ENCODE measurements at regions not wholly inside any gene's neighbourhood (a gene's known extent, or its start where the extent isn't known, plus 50 kb on each side); places are given as distances from the start of the nearest gene placed in this dataset.

DNA sequence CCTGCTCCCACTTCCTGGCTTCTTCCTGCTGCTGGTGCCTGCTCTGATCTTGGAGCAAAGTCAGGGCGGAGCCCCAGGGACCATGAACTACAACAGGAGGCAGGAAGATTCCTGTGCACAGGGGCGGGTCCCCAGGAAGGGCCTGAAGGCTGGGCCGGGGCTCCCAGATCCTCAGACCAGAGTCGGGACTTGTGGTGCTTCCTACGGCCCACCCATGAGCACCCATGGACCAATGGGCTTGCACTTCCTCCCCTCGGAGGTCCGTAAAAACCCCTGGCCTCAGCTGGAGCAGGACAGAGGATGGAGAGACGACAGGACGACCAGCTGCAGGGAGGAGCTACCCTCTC, 1287.1 kb downstream of the TMEM121 start:
- FAIRE-seq (no peak), DNase-seq (ENCODE audit: insufficient read length, low spot score) (no peak)
- no peak for TF ChIP-seq PAX5 (IDR thresholded peaks at IDR 0.05; ENCODE audit: insufficient read depth, low read length, severe bottlenecking)
- no peak for TF ChIP-seq POLR2A (IDR thresholded peaks at IDR 0.05; ENCODE audit: low read depth, low read length)
- TF ChIP-seq SPI1 (IDR thresholded peaks at IDR 0.05; ENCODE audit: low read depth, low read length): no peak
- TF ChIP-seq POU2F2 (IDR thresholded peaks at IDR 0.05; ENCODE audit: low read depth, low read length): no peak
- TF ChIP-seq TAF1 (IDR thresholded peaks at IDR 0.05; ENCODE audit: low read depth, low read length): no peak
- no peak for TF ChIP-seq POLR2AphosphoS5 (IDR thresholded peaks at IDR 0.05; ENCODE audit: low read depth, low read length)

DNA sequence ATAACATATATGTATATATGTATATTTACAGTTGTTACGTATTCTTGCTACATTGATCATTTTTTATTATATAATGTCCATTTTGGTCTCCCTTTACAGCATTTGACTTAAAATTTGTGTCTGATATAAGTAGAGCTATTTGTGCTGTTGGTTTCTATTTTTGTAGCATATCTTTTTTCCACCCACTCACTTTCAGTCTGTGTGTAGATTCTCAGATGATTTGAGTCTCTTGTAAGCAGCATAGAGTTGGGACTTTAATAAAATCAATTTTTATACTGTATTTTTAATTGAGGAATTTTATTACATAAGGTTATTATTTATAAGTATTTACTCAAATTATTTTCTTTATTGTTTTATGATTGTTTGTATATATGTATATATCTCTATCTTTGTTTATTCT, 1293.7 kb downstream of the TMEM121 start:
- no peak for FAIRE-seq
- TF ChIP-seq PAX5 (IDR thresholded peaks at IDR 0.05; ENCODE audit: insufficient read depth, low read length, severe bottlenecking) (no peak), SPI1 (IDR thresholded peaks at IDR 0.05; ENCODE audit: low read depth, low read length) (no peak), POLR2A (IDR thresholded peaks at IDR 0.05; ENCODE audit: low read depth, low read length) (no peak), POLR2AphosphoS5 (IDR thresholded peaks at IDR 0.05; ENCODE audit: low read depth, low read length) (no peak), TAF1 (IDR thresholded peaks at IDR 0.05; ENCODE audit: low read depth, low read length) (no peak), POU2F2 (IDR thresholded peaks at IDR 0.05; ENCODE audit: low read depth, low read length) (no peak)
- DNase-seq (ENCODE audit: insufficient read length, low spot score): no peak

DNA sequence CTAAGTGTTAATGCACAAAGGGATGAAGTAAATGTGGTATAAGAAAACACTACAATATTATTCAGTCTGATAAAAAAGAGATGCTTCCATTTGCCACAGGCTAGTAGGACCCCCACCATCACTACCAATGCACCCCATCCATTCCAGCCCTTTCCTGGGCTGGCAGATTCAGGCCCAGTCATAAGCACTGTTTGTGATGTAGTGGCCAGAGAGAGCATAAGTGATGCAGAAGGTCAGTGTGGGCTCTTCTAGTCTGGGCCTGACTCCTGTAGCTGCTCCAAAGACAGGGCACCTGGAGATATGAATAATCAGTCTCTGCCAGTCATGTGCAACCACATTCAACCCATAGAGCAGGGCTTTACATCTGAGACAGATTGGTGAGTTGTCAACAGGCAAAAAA, 1294.7 kb downstream of the TMEM121 start:
- no peak for DNase-seq (ENCODE audit: insufficient read length, low spot score)
- FAIRE-seq: peak; percentile 52
- TF ChIP-seq SPI1 (IDR thresholded peaks at IDR 0.05; ENCODE audit: low read depth, low read length) (no peak), TAF1 (IDR thresholded peaks at IDR 0.05; ENCODE audit: low read depth, low read length) (no peak), POU2F2 (IDR thresholded peaks at IDR 0.05; ENCODE audit: low read depth, low read length) (no peak), PAX5 (IDR thresholded peaks at IDR 0.05; ENCODE audit: insufficient read depth, low read length, severe bottlenecking) (no peak), POLR2A (IDR thresholded peaks at IDR 0.05; ENCODE audit: low read depth, low read length) (no peak), POLR2AphosphoS5 (IDR thresholded peaks at IDR 0.05; ENCODE audit: low read depth, low read length) (no peak)

DNA sequence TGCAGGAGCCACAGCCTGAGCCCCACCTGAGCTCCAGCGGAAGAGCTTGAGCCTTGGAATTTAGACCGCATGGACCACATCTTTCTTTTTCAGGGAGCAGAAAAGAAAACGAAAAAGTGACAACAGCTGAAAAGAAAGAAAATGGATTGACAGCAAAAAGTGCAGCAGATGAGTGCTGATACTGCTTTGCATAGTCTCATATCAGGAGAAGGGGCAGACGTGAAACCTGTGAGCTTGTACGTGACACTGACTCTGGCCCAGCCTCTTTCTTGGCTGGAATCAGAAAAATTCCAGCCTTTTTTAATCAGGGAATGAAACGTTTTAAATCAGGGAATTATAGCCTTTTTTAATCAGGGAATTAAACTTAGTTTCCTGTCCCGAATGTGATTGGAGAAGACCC, 1296.5 kb downstream of the TMEM121 start:
- DNase-seq (ENCODE audit: insufficient read length, low spot score) (no peak), FAIRE-seq (peak; percentile 5)
- TF ChIP-seq PAX5 (IDR thresholded peaks at IDR 0.05; ENCODE audit: insufficient read depth, low read length, severe bottlenecking) (no peak), POU2F2 (IDR thresholded peaks at IDR 0.05; ENCODE audit: low read depth, low read length) (peak; percentile 62; the same call in 1 of the 2 replicates)

DNA sequence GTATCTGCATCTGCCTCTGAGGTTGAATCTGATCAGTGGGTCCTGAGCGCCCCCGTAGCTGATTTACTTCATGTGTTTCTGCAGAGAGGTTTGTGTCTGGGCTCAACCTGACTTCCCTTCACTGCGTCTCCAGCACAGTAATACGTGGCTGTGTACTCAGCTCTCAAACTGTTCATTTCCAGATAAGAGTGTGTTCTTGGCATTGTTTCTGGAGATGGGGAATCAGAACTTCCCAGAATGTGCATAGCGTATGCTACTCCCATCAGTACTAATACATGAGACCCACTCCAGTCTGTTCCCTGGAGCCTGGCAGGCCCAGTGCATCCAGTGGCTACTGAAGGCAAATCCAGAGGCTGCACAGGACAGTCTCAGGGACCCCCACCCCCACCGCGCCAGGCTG, 1297.2 kb downstream of the TMEM121 start:
- FAIRE-seq (no peak), DNase-seq (ENCODE audit: insufficient read length, low spot score) (no peak)
- TF ChIP-seq POLR2AphosphoS5 (IDR thresholded peaks at IDR 0.05; ENCODE audit: low read depth, low read length): no peak
- TF ChIP-seq POU2F2 (IDR thresholded peaks at IDR 0.05; ENCODE audit: low read depth, low read length): no peak
- no peak for TF ChIP-seq TAF1 (IDR thresholded peaks at IDR 0.05; ENCODE audit: low read depth, low read length)
- TF ChIP-seq SPI1 (IDR thresholded peaks at IDR 0.05; ENCODE audit: low read depth, low read length): no peak
- TF ChIP-seq PAX5 (IDR thresholded peaks at IDR 0.05; ENCODE audit: insufficient read depth, low read length, severe bottlenecking): no peak
- no peak for TF ChIP-seq POLR2A (IDR thresholded peaks at IDR 0.05; ENCODE audit: low read depth, low read length)

DNA sequence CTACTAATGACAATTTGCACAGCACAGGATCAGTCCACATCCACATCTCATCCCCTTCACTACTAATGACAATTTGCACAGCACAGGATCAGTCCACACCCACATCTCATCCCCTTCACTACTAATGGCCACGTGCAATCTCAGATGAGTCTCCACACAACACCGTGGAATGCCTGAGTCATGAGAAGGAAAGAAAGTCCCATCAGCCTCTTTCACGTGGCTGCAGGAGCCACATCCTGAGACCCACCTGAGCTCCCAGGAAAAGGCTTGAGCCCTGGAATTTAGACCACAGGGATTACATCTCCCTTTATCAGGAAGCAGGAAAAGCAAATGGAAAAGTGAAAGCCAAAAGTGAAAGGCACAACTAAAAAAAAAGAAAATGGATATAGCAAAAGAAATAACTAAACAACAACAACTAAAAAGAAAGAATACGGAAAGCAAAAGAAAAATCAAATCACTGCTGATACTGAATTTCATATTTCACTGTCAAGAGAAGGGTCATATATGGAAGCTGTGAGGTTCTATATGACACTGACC, 1300.5 kb downstream of the TMEM121 start:
- FAIRE-seq: no peak
- TF ChIP-seq POU2F2 (IDR thresholded peaks at IDR 0.05; ENCODE audit: low read depth, low read length) (no peak), PAX5 (IDR thresholded peaks at IDR 0.05; ENCODE audit: insufficient read depth, low read length, severe bottlenecking) (no peak), SPI1 (IDR thresholded peaks at IDR 0.05; ENCODE audit: low read depth, low read length) (no peak), POLR2A (IDR thresholded peaks at IDR 0.05; ENCODE audit: low read depth, low read length) (no peak), TAF1 (IDR thresholded peaks at IDR 0.05; ENCODE audit: low read depth, low read length) (no peak), POLR2AphosphoS5 (IDR thresholded peaks at IDR 0.05; ENCODE audit: low read depth, low read length) (no peak)

DNA sequence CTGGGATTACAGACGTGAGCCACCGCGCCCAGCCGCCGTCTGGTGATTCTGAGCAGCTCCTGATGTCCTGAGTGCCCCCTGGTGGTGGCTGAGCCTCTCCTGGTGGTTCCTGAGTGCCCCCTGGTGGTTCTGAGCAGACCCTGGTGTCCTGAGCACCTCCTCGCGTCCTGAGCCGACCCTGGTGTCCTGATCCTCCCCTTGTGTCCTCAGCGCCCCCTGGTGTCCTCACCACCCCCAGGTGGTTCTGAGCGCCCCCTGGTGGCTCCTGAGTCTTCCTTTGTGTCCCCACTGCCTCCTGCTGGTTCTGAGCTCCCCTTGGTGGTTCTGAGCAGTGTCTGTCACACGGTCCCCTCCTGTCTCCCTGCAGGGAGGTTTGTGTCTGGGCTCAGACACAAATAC, 1304.9 kb downstream of the TMEM121 start:
- TF ChIP-seq POLR2A (IDR thresholded peaks at IDR 0.05; ENCODE audit: low read depth, low read length) (no peak), PAX5 (IDR thresholded peaks at IDR 0.05; ENCODE audit: insufficient read depth, low read length, severe bottlenecking) (no peak), POU2F2 (IDR thresholded peaks at IDR 0.05; ENCODE audit: low read depth, low read length) (peak; percentile 38; the same call in 1 of the 2 replicates), SPI1 (IDR thresholded peaks at IDR 0.05; ENCODE audit: low read depth, low read length) (no peak)
- DNase-seq (ENCODE audit: insufficient read length, low spot score): no peak
- FAIRE-seq: peak; percentile 61

More for the DNA sequence above, 1300.5 kb downstream of the TMEM121 start:
- DNase-seq (ENCODE audit: insufficient read length, low spot score): no peak

DNA sequence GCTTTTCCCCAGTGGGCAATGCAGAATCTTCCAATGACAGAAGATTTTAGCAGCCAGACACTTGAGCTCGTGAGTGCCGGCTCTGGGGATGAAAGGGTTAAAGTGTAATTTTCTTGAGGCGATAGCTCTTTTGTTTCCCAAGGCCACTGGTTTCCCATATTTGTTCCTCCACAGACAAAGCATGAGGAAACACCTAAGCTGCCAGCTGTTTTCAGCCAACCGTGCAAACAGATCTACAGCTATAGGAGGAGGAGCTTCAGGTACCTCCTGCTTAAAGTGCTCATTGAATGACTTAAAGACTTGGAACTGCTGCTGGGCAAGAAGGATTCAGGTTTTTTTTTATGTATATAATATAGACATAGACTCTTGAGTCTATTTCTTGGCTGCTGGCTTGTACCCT, 1311.5 kb downstream of the TMEM121 start:
- TF ChIP-seq SPI1 (IDR thresholded peaks at IDR 0.05; ENCODE audit: low read depth, low read length) (no peak), POLR2A (IDR thresholded peaks at IDR 0.05; ENCODE audit: low read depth, low read length) (no peak), POLR2AphosphoS5 (IDR thresholded peaks at IDR 0.05; ENCODE audit: low read depth, low read length) (no peak), TAF1 (IDR thresholded peaks at IDR 0.05; ENCODE audit: low read depth, low read length) (no peak), PAX5 (IDR thresholded peaks at IDR 0.05; ENCODE audit: insufficient read depth, low read length, severe bottlenecking) (no peak), POU2F2 (IDR thresholded peaks at IDR 0.05; ENCODE audit: low read depth, low read length) (no peak)
- no peak for DNase-seq (ENCODE audit: insufficient read length, low spot score)
- peak; percentile 38 for FAIRE-seq

DNA sequence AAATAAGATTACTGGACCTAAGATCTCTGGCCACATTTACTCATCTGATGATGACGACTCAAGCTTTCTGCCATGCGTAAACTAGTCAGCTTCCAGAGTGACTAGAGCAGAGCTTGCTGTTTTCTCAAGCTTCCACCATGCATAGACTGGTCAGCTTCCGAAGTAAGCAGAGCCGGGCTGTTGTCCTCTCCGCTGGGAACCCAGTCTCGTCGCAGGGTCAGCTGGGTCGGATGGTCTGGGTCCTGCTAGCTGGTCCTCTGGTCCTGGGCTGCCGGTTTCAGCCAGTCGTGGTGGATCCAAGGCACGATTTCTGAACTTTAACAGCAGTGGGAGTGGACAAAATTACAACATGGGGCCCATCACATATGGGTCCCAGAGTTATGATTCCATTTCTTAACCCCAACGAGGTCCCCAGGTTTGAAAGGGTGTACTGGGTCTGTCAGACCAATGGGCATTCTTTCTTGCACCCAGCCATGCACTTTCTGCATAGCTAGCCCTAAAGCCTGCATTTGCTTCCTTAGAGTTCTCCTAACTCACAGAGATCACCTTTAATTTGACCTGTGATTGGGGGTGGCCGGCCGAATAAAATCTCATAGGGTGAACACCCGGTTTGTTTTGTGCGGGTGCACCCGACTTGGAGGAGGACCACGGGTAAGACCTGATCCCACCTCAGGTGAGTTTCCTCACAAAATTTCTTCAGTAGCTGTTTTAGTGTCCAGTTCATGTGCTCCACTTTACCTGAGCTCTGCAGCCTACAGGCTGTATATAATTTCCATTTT, 1312.8 kb downstream of the TMEM121 start:
- TF ChIP-seq SPI1 (IDR thresholded peaks at IDR 0.05; ENCODE audit: low read depth, low read length): no peak
- no peak for TF ChIP-seq POLR2AphosphoS5 (IDR thresholded peaks at IDR 0.05; ENCODE audit: low read depth, low read length)
- no peak for TF ChIP-seq POLR2A (IDR thresholded peaks at IDR 0.05; ENCODE audit: low read depth, low read length)
- no peak for TF ChIP-seq TAF1 (IDR thresholded peaks at IDR 0.05; ENCODE audit: low read depth, low read length)
- TF ChIP-seq POU2F2 (IDR thresholded peaks at IDR 0.05; ENCODE audit: low read depth, low read length): no peak
- no peak for TF ChIP-seq PAX5 (IDR thresholded peaks at IDR 0.05; ENCODE audit: insufficient read depth, low read length, severe bottlenecking)
- FAIRE-seq (no peak), DNase-seq (ENCODE audit: insufficient read length, low spot score) (no peak)
